SK-N-MC (cell line): ENCODE measurements at regions not wholly inside any gene's neighbourhood (a gene's known extent, or its start where the extent isn't known, plus 50 kb on each side); places are given as distances from the start of the nearest gene placed in this dataset.

ENCODE experiments used
- EZH2 ChIP-seq: fragments of 200-600 bp; sonication (generic); IDR thresholded peaks from one replicate; pipeline ENCODE4 v1.6.1; 2017; ENCODE audit warnings: antibody characterized with exemption
- FOXP2 ChIP-seq: optimal IDR thresholded peaks from 2 replicates; pipeline ENCODE3; 2011; ENCODE audit warnings: mild to moderate bottlenecking, moderate library complexity; ENCODE audit not compliant: insufficient read depth; ENCODE audit errors: extremely low read length, control extremely low read depth
- POLR2AphosphoS5 ChIP-seq: IDR thresholded peaks from 2 replicates; pipeline ENCODE4 v1.6.1; 2012; ENCODE audit warnings: mild to moderate bottlenecking, low read depth, low read length, borderline replicate concordance

- TF ChIP-seq POLR2AphosphoS5 (no peak), EZH2 (no peak), FOXP2 (no peak)
These were observed 683.7 kb upstream of the FZD8 start for GRCh38 chr10:36325815-36326214.
